ENCODE measurements at regions not wholly inside any gene's neighbourhood (a gene's known extent, or its start where the extent isn't known, plus 50 kb on each side); places are given as distances from the start of the nearest gene placed in this dataset.

GRCh38 chr13:109361562-109362289, 424.7 kb downstream of the IRS2 start:
- Mint-ChIP-seq H3K36me3 (peaks cover 3% of the 10 kb centered on the region; the same call in 1 of the 2 replicates), H3K4me3 (no peak overlapping the region), H3K4me1 (peaks cover 14% of the 10 kb centered on the region), H3K9me3 (peaks cover 20% of the 10 kb centered on the region), H3K27me3 (ENCODE audit: low read depth) (no peaks in the 10 kb centered on the region), H3K27ac (no peak overlapping the region)
- no peak for DNase-seq (ENCODE audit: low spot score)
- ATAC-seq: no peak
- TF ChIP-seq NFATC4 (CRISPR knock-in tag; IDR thresholded peaks at IDR 0.05): no peak
- TF ChIP-seq ZNF671 (CRISPR knock-in tag; IDR thresholded peaks at IDR 0.05): no peak
- no peak for TF ChIP-seq ZNF532 (CRISPR knock-in tag; IDR thresholded peaks at IDR 0.05; ENCODE audit: borderline replicate concordance)
- no peak for TF ChIP-seq PREB (CRISPR knock-in tag; IDR thresholded peaks at IDR 0.05; ENCODE audit: borderline replicate concordance)
- TF ChIP-seq FOXP4 (CRISPR knock-in tag; IDR thresholded peaks at IDR 0.05): no peak
- no peak for TF ChIP-seq CREB1 (CRISPR knock-in tag; IDR thresholded peaks at IDR 0.05)
- TF ChIP-seq NR3C1 (CRISPR knock-in tag; conservative IDR thresholded peaks at IDR 0.05; ENCODE audit: low read depth): no peak
- TF ChIP-seq JUN (CRISPR knock-in tag; IDR thresholded peaks at IDR 0.05): no peak
- TF ChIP-seq PRRX2 (CRISPR knock-in tag; IDR thresholded peaks at IDR 0.05): no peak
- TF ChIP-seq ATF6 (CRISPR knock-in tag; IDR thresholded peaks at IDR 0.05): no peak
- TF ChIP-seq ATF2 (CRISPR knock-in tag; IDR thresholded peaks at IDR 0.05; ENCODE audit: borderline replicate concordance, low read depth): no peak
- TF ChIP-seq FOXJ3 (CRISPR knock-in tag; IDR thresholded peaks at IDR 0.05; ENCODE audit: borderline replicate concordance): no peak
- ChIA-PET CTCF (no interaction called here), POLR2A (no interaction called here)

- Mint-ChIP-seq H3K27me3 (ENCODE audit: low read depth) (no peaks in the 10 kb centered on the region), H3K36me3 (no peaks in the 10 kb centered on the region), H3K4me3 (no peak overlapping the region), H3K9me3 (no peaks in the 10 kb centered on the region), H3K27ac (no peak overlapping the region; the same call in 1 of the 2 replicates), H3K4me1 (peaks cover 14% of the 10 kb centered on the region)
- ChIA-PET CTCF (no interaction called here), POLR2A (no interaction called here)
- DNase-seq (ENCODE audit: low spot score) (no peak), ATAC-seq (peak; percentile 34)
- no peak for TF ChIP-seq TP53 (CRISPR knock-in tag; IDR thresholded peaks at IDR 0.05)
- TF ChIP-seq ZBTB43 (CRISPR knock-in tag; IDR thresholded peaks at IDR 0.05): no peak
- no peak for TF ChIP-seq MLX (CRISPR knock-in tag; IDR thresholded peaks at IDR 0.05)
- TF ChIP-seq FOXJ3 (CRISPR knock-in tag; IDR thresholded peaks at IDR 0.05; ENCODE audit: borderline replicate concordance): no peak
- no peak for TF ChIP-seq TCF7 (CRISPR knock-in tag; IDR thresholded peaks at IDR 0.05; ENCODE audit: low read depth)
- no peak for TF ChIP-seq IRF2 (CRISPR knock-in tag; IDR thresholded peaks at IDR 0.05; ENCODE audit: borderline replicate concordance, low read depth)
- no peak for TF ChIP-seq GRHL2 (CRISPR knock-in tag; IDR thresholded peaks at IDR 0.05; ENCODE audit: insufficient replicate concordance, severe bottlenecking)
- no peak for TF ChIP-seq ZNF423 (CRISPR knock-in tag; IDR thresholded peaks at IDR 0.05)
- no peak for TF ChIP-seq JAZF1 (CRISPR knock-in tag; IDR thresholded peaks at IDR 0.05)
- no peak for TF ChIP-seq SMAD4 (CRISPR knock-in tag; IDR thresholded peaks at IDR 0.05)
Measured at GRCh38 chr13:109357751-109358471, 428.5 kb downstream of the IRS2 start.
